Nephron progenitor cell (in vitro differentiated cells): ENCODE measurements at regions not wholly inside any gene's neighbourhood (a gene's known extent, or its start where the extent isn't known, plus 50 kb on each side); places are given as distances from the start of the nearest gene placed in this dataset.

ENCODE experiments used
- DNase-seq: peaks from one replicate; pipeline ENCODE4 v3.0.0; 2021
- H3K27ac Mint-ChIP-seq: 2 replicates; pipeline ENCODE4 v1.8.0; 2021; ENCODE audit warnings: mild to moderate bottlenecking, moderate library complexity, mixed read lengths
- H3K27me3 Mint-ChIP-seq: 2 replicates; pipeline ENCODE4 v1.8.0; 2021; ENCODE audit warnings: mild to moderate bottlenecking, low read depth, mixed read lengths; ENCODE audit not compliant: poor library complexity
- H3K36me3 Mint-ChIP-seq: 2 replicates; pipeline ENCODE4 v1.8.0; 2021; ENCODE audit warnings: low read depth, mixed read lengths
- H3K4me1 Mint-ChIP-seq: 2 replicates; pipeline ENCODE4 v1.8.0; 2021; ENCODE audit warnings: mixed read lengths
- H3K4me3 Mint-ChIP-seq: 2 replicates; pipeline ENCODE4 v1.8.0; 2021; ENCODE audit warnings: mild to moderate bottlenecking, moderate library complexity, mixed read lengths
- H3K9me3 Mint-ChIP-seq: 2 replicates; pipeline ENCODE4 v1.8.0; 2021; ENCODE audit warnings: mild to moderate bottlenecking, moderate library complexity, mixed read lengths
- TF ChIP-seq, protein P1 (sequence below): fragments of 200-600 bp; sonication (generic); IDR thresholded peaks from 2 replicates; pipeline ENCODE4 v1.5.0; 2021; ENCODE audit warnings: antibody characterized with exemption

DNA sequence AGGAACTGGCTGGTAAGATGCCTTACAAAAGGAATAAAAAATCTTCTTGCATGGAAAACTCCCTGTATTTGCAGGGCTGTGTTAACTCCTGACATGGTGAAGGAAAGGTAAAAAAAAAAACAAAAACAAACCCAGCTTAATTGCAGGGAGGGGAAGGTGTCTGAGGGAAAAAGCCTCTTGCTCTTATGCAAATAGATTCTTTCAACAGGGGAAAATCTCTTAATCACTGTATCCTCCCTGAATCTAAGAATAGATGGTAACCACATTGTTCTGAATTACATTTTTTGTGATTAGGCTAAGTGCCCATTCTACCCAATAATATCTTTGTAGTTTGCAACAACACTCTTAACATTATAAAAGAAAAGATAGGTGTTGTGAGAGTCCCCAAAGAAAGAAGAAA, 172.6 kb downstream of the RBM46 start:
- Mint-ChIP-seq H3K27ac (no peak overlapping the region), H3K4me3 (no peak overlapping the region), H3K9me3 (peaks cover 27% of the 10 kb centered on the region), H3K4me1 (peaks cover 5% of the 10 kb centered on the region), H3K27me3 (peaks cover 3% of the 10 kb centered on the region), H3K36me3 (no peaks in the 10 kb centered on the region)
- TF ChIP-seq, protein P1, sequence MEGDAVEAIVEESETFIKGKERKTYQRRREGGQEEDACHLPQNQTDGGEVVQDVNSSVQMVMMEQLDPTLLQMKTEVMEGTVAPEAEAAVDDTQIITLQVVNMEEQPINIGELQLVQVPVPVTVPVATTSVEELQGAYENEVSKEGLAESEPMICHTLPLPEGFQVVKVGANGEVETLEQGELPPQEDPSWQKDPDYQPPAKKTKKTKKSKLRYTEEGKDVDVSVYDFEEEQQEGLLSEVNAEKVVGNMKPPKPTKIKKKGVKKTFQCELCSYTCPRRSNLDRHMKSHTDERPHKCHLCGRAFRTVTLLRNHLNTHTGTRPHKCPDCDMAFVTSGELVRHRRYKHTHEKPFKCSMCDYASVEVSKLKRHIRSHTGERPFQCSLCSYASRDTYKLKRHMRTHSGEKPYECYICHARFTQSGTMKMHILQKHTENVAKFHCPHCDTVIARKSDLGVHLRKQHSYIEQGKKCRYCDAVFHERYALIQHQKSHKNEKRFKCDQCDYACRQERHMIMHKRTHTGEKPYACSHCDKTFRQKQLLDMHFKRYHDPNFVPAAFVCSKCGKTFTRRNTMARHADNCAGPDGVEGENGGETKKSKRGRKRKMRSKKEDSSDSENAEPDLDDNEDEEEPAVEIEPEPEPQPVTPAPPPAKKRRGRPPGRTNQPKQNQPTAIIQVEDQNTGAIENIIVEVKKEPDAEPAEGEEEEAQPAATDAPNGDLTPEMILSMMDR: no peak
- DNase-seq: no peak

DNA sequence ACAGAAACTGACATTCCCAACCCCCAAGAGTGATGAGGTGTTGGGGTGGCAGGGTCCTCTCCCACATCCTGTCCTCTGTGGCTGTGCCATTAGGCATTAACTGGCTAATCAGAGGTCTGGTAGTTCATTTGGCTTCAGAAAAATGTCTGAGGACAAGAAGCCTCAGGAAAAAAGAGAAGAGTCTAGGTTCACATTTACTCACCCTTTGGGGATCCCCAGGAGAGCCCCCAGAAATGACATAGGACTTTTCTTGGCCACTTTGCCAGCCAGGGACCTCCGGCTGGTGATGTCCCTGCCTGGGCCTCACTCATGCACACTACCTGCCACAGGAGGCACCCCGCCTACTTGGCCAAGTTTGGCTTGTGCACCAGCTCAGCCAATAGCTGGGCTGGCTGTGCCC, 173.0 kb downstream of the RBM46 start:
- DNase-seq: no peak
- Mint-ChIP-seq H3K4me1 (peaks cover 5% of the 10 kb centered on the region), H3K27ac (no peak overlapping the region), H3K36me3 (no peaks in the 10 kb centered on the region), H3K4me3 (no peak overlapping the region), H3K27me3 (peaks cover 3% of the 10 kb centered on the region), H3K9me3 (peaks cover 27% of the 10 kb centered on the region)
- TF ChIP-seq, protein P1: no peak

DNA sequence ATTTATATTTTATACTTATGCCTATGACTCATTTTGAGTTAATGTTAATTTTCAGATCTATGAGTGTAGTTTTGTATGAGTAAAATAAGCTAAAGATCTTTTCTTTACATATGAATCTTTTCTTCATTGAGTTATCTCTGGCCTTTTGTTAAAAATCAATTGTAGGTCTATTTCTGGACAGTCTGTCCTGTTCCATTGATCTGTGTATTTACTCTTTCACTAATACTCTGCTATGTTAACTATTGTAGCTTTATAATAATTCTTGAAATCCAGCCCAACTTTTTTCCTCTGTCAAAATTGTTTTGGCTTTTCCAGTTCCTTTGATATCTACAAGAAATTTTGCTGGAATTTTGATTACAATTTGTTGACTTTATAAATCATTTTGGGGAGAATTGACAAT, 177.0 kb downstream of the RBM46 start:
- no peak overlapping the region for H3K27ac Mint-ChIP-seq
- DNase-seq: no peak
- H3K9me3 Mint-ChIP-seq: peaks cover 3% of the 10 kb centered on the region
- H3K4me1 Mint-ChIP-seq: peaks cover 5% of the 10 kb centered on the region
- H3K27me3 Mint-ChIP-seq: no peaks in the 10 kb centered on the region
- TF ChIP-seq, protein P1: no peak
- no peak overlapping the region for H3K4me3 Mint-ChIP-seq
- no peaks in the 10 kb centered on the region for H3K36me3 Mint-ChIP-seq

DNA sequence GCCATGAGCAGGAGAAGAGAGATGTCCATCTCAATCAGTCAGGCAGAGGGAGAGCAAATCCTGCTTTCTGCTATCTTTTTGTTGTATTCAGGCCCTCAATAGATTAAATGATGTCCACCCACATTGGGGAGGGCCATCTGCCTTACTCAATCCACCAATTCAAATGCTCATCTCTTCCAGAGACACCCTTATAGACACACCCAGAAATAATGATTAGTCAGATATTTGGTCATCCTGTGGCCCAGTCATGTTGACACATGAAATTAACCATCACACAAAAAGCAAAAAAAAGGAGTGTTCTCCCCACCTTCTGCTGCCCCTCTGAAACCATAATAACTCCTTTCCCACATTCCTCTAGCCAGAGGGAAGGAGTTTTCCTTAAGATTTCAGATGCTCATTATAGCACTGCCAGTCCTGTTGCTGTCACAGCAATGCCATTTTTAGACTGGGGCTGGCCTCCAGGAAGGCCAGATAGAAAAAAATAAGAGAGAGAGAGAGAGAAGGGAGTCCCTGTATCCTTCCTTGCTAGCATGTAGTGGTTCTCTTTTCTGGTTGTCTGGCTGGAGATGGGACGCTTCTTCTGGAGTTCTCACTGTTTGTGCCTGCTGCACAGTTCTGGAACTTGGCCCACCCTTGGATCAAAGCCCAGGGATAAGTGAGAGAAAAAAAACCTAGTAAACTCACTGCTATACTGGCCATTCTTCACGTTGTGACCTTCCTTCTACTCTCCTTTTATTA, 177.7 kb downstream of the RBM46 start:
- Mint-ChIP-seq H3K27ac (no peak overlapping the region), H3K9me3 (peaks cover 7% of the 10 kb centered on the region), H3K27me3 (no peaks in the 10 kb centered on the region), H3K36me3 (no peaks in the 10 kb centered on the region), H3K4me3 (no peak overlapping the region), H3K4me1 (peaks cover under 1% of the 10 kb centered on the region)
- TF ChIP-seq, protein P1: no peak
- DNase-seq: no peak

DNA sequence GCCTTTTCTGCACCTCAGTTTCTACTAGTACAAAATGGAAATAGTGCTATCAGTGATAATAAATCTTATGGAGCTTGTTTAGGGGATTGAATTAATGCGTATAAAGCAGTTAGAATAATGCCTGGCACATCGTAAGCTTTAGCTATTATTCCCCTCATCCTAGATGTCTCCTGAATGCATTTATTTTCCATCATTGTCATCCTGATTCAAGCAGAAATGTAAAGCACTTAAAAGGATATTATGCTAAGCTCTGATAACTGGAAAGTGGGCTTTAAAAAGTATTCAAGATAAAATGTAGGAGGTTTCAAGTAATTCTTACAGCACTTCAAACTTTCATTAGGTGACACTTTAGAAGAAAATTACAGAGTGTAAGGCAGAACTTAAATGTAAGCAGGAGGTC, 178.7 kb downstream of the RBM46 start:
- peaks cover 15% of the 10 kb centered on the region for H3K9me3 Mint-ChIP-seq
- H3K4me1 Mint-ChIP-seq: no peaks in the 10 kb centered on the region
- H3K4me3 Mint-ChIP-seq: no peak overlapping the region
- H3K27me3 Mint-ChIP-seq: no peaks in the 10 kb centered on the region
- H3K36me3 Mint-ChIP-seq: no peaks in the 10 kb centered on the region
- TF ChIP-seq, protein P1: no peak
- no peak overlapping the region for H3K27ac Mint-ChIP-seq
- no peak for DNase-seq

DNA sequence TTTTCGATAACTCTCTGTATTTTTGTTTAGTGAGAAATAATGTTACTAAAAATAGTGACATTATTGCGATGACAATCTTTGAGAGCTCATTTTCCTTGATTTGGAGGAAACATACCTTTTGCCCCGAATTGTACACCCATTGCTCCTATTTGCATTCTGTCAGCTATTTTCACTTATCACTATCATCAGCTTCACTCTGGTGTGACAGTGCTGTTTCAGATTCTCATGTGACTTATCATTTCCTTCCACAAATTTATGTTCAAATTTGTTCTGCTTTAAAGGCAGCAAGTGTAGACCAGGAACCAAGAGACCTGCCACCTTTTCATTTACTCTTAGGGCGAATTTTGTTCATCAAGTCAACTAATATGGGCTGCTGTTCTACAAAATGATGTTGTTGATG, 179.4 kb downstream of the RBM46 start:
- H3K9me3 Mint-ChIP-seq: peaks cover 15% of the 10 kb centered on the region
- no peaks in the 10 kb centered on the region for H3K36me3 Mint-ChIP-seq
- no peak overlapping the region for H3K4me3 Mint-ChIP-seq
- no peak overlapping the region for H3K27ac Mint-ChIP-seq
- TF ChIP-seq, protein P1: no peak
- H3K4me1 Mint-ChIP-seq: no peaks in the 10 kb centered on the region
- no peak for DNase-seq
- no peaks in the 10 kb centered on the region for H3K27me3 Mint-ChIP-seq
